LoVo (cell line): ENCODE measurements at regions not wholly inside any gene's neighbourhood (a gene's known extent, or its start where the extent isn't known, plus 50 kb on each side); places are given as distances from the start of the nearest gene placed in this dataset.

Experiments used
- DNase-seq: peaks from one replicate; pipeline ENCODE4 v3.0.0-alpha.2; 2016; ENCODE audit warnings: low spot score

DNA sequence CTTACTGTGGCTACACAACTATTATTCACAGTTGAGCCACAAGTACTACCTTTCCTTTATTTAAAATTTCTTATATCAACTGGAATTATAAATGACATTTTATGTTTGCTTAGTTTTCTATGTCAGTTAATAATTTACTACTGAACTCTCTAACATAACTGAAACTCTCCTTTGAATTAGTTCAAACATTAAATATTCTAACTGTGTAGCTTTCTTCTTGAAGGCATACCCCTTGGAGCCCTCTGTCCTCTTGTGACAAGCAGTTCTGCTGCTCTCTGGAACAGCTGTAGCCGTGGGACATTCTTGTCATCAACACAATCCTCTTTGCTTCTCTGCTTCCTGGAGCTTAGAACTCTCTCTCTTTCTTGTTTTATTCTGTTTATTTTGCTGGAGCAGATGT lies 244.8 kb downstream of the NHLRC3 start:
- DNase-seq = no peak

GRCh38 chr13:39284801-39285388 lies 246.6 kb downstream of the NHLRC3 start:
- no peak for DNase-seq
